WTC11 (cell line): ENCODE measurements at regions not wholly inside any gene's neighbourhood (a gene's known extent, or its start where the extent isn't known, plus 50 kb on each side); places are given as distances from the start of the nearest gene placed in this dataset.

Experiments used
- ATAC-seq: fragments of 200-7000 bp; cut with Tn5 transposase; 2 replicates; pipeline ENCODE4 v1.10.0; 2021; ENCODE audit warnings: mild to moderate bottlenecking, moderate library complexity
- CTCF ChIA-PET: fragments of 300-600 bp; sonication (Branson Sonifier 250); formaldehyde crosslinking; loops from one replicate; lab custom pipeline; 2021; ENCODE audit warnings: antibody characterized with exemption; lab: Charles Lee
- POLR2A ChIA-PET: fragments of 350-600 bp; sonication (Branson Sonifier 250); formaldehyde crosslinking; loops from one replicate; lab custom pipeline; 2021; ENCODE audit warnings: antibody characterized with exemption; lab: Charles Lee
- DNase-seq: peaks from one replicate; pipeline ENCODE4 v3.0.0; 2021; ENCODE audit warnings: low spot score
- H3K27ac Mint-ChIP-seq: 2 replicates; pipeline ENCODE4 v1.8.0; 2021; ENCODE audit warnings: mixed read lengths
- H3K27me3 Mint-ChIP-seq: 2 replicates; pipeline ENCODE4 v1.8.0; 2021; ENCODE audit warnings: low read depth, mild to moderate bottlenecking, moderate library complexity, mixed read lengths
- H3K36me3 Mint-ChIP-seq: 2 replicates; pipeline ENCODE4 v1.8.0; 2021; ENCODE audit warnings: mixed read lengths
- H3K4me1 Mint-ChIP-seq: 2 replicates; pipeline ENCODE4 v1.8.0; 2022; ENCODE audit warnings: mixed read lengths
- H3K4me3 Mint-ChIP-seq: 2 replicates; pipeline ENCODE4 v1.8.0; 2021; ENCODE audit warnings: mild to moderate bottlenecking, moderate library complexity, mixed read lengths
- H3K9me3 Mint-ChIP-seq: 2 replicates; pipeline ENCODE4 v1.8.0; 2021; ENCODE audit warnings: mixed read lengths
- ATF1 ChIP-seq: sonication (generic); formaldehyde crosslinking; IDR thresholded peaks from 2 replicates; pipeline ENCODE4 v1.8.1; 2023; ENCODE audit warnings: mild to moderate bottlenecking, moderate library complexity, missing genetic modification reagents
- ATF6 ChIP-seq: sonication (generic); formaldehyde crosslinking; IDR thresholded peaks from 2 replicates; pipeline ENCODE4 v1.8.1; 2023; ENCODE audit warnings: mild to moderate bottlenecking, missing genetic modification reagents
- CBFB ChIP-seq: sonication (generic); formaldehyde crosslinking; IDR thresholded peaks from 2 replicates; pipeline ENCODE4 v1.8.1; 2022; ENCODE audit warnings: mild to moderate bottlenecking, low read depth, missing genetic modification reagents
- CDX4 ChIP-seq: fragments of 250-450 bp; sonication (Bioruptor Pico); IDR thresholded peaks from 2 replicates; pipeline ENCODE4 v1.9.0; 2021; ENCODE audit warnings: moderate library complexity, mild to moderate bottlenecking, inconsistent platforms, borderline replicate concordance
- CREB1 ChIP-seq: sonication (generic); formaldehyde crosslinking; IDR thresholded peaks from 2 replicates; pipeline ENCODE4 v1.8.0; 2023; ENCODE audit warnings: mild to moderate bottlenecking, missing genetic modification reagents
- CREM ChIP-seq: sonication (generic); formaldehyde crosslinking; IDR thresholded peaks from 2 replicates; pipeline ENCODE4 v1.8.1; 2022; ENCODE audit warnings: mild to moderate bottlenecking, missing genetic modification reagents, moderate library complexity
- E2F1 ChIP-seq: sonication (generic); formaldehyde crosslinking; IDR thresholded peaks from 2 replicates; pipeline ENCODE4 v1.8.0; 2022; ENCODE audit warnings: mild to moderate bottlenecking, missing genetic modification reagents
- EMX1 ChIP-seq: fragments of 250-450 bp; sonication (Bioruptor Pico); IDR thresholded peaks from 2 replicates; pipeline ENCODE4 v1.8.0; 2021; ENCODE audit warnings: mild to moderate bottlenecking
- ERG ChIP-seq: fragments of 250-450 bp; sonication (Bioruptor Pico); IDR thresholded peaks from 2 replicates; pipeline ENCODE4 v1.8.0; 2021; ENCODE audit warnings: mild to moderate bottlenecking
- ETV6 ChIP-seq: sonication (generic); formaldehyde crosslinking; IDR thresholded peaks from 2 replicates; pipeline ENCODE4 v1.8.1; 2022; ENCODE audit warnings: mild to moderate bottlenecking, missing genetic modification reagents
- IRF1 ChIP-seq: sonication (generic); formaldehyde crosslinking; IDR thresholded peaks from 2 replicates; pipeline ENCODE4 v1.8.0; 2023; ENCODE audit warnings: missing genetic modification reagents
- MXD4 ChIP-seq: fragments of 250-450 bp; sonication (Bioruptor Pico); IDR thresholded peaks from 2 replicates; pipeline ENCODE4 v1.8.0; 2021; ENCODE audit warnings: mild to moderate bottlenecking, moderate library complexity, borderline replicate concordance
- NR1H2 ChIP-seq: sonication (generic); formaldehyde crosslinking; IDR thresholded peaks from 2 replicates; pipeline ENCODE4 v1.9.0; 2021; ENCODE audit warnings: mild to moderate bottlenecking, moderate library complexity, missing genetic modification reagents
- RELA ChIP-seq: sonication (generic); formaldehyde crosslinking; IDR thresholded peaks from 2 replicates; pipeline ENCODE4 v1.8.1; 2022; ENCODE audit warnings: missing genetic modification reagents, mild to moderate bottlenecking, borderline replicate concordance
- SMAD4 ChIP-seq: sonication (generic); formaldehyde crosslinking; IDR thresholded peaks from 2 replicates; pipeline ENCODE4 v1.8.0; 2022; ENCODE audit warnings: mild to moderate bottlenecking, missing genetic modification reagents
- TCF7 ChIP-seq: sonication (generic); formaldehyde crosslinking; IDR thresholded peaks from 2 replicates; pipeline ENCODE4 v1.8.0; 2022; ENCODE audit warnings: mild to moderate bottlenecking, low read depth, missing genetic modification reagents, moderate library complexity
- ZBTB21 ChIP-seq: sonication (generic); formaldehyde crosslinking; IDR thresholded peaks from 2 replicates; pipeline ENCODE4 v1.8.1; 2023; ENCODE audit warnings: mild to moderate bottlenecking, missing genetic modification reagents, borderline replicate concordance
- ZBTB43 ChIP-seq: sonication (generic); formaldehyde crosslinking; IDR thresholded peaks from 2 replicates; pipeline ENCODE4 v1.8.1; 2023; ENCODE audit warnings: mild to moderate bottlenecking, missing genetic modification reagents
- ZMAT4 ChIP-seq: fragments of 250-450 bp; sonication (Bioruptor Pico); IDR thresholded peaks from 2 replicates; pipeline ENCODE4 v1.9.0; 2021; ENCODE audit warnings: mild to moderate bottlenecking
- ZNF121 ChIP-seq: sonication (generic); formaldehyde crosslinking; IDR thresholded peaks from 2 replicates; pipeline ENCODE4 v1.8.0; 2023; ENCODE audit warnings: missing genetic modification reagents
- ZNF416 ChIP-seq: fragments of 250-450 bp; sonication (Bioruptor Pico); IDR thresholded peaks from 2 replicates; pipeline ENCODE4 v1.9.0; 2021; ENCODE audit warnings: mild to moderate bottlenecking, inconsistent platforms
- ZNF512 ChIP-seq: sonication (generic); formaldehyde crosslinking; IDR thresholded peaks from 2 replicates; pipeline ENCODE4 v1.8.1; 2022; ENCODE audit warnings: missing genetic modification reagents, borderline replicate concordance
- ZNF671 ChIP-seq: fragments of 250-450 bp; sonication (Bioruptor Pico); IDR thresholded peaks from 2 replicates; pipeline ENCODE4 v1.8.0; 2021; ENCODE audit warnings: mild to moderate bottlenecking
- ZSCAN18 ChIP-seq: fragments of 250-450 bp; sonication (Bioruptor Pico); IDR thresholded peaks from 2 replicates; pipeline ENCODE4 v2.1.2; 2022; ENCODE audit warnings: mild to moderate bottlenecking, moderate library complexity

GRCh38 chr5:101782352-101783103, 513.6 kb downstream of the SLCO4C1 start:
- Mint-ChIP-seq H3K9me3 (peaks cover 4% of the 10 kb centered on the region), H3K4me3 (peak overlapping the region; percentile 36; the same call in 1 of the 2 replicates), H3K27me3 (peaks cover 49% of the 10 kb centered on the region), H3K4me1 (peaks cover 8% of the 10 kb centered on the region), H3K27ac (no peak overlapping the region), H3K36me3 (no peaks in the 10 kb centered on the region)
- no peak for DNase-seq
- POLR2A ChIA-PET: no interaction called here
- no peak for ATAC-seq
- CTCF ChIA-PET: interaction anchor here (1.9 kb wide), 1 partner anchor 195 kb away, joined by 5 read pairs; no protein-coding TSS in a partner anchor
- TF ChIP-seq NR1H2 (CRISPR knock-in tag): no peak
- no peak for TF ChIP-seq ETV6 (CRISPR knock-in tag)
- TF ChIP-seq IRF1 (CRISPR knock-in tag): no peak
- TF ChIP-seq CREM (CRISPR knock-in tag): no peak
- no peak for TF ChIP-seq RELA

GRCh38 chr5:101751105-101751504, 545.0 kb downstream of the SLCO4C1 start:
- DNase-seq (no peak), ATAC-seq (no peak)
- Mint-ChIP-seq H3K4me3 (no peak overlapping the region), H3K36me3 (no peaks in the 10 kb centered on the region), H3K9me3 (peaks cover 5% of the 10 kb centered on the region), H3K27ac (no peak overlapping the region), H3K4me1 (peaks cover 9% of the 10 kb centered on the region), H3K27me3 (no peaks in the 10 kb centered on the region)
- TF ChIP-seq TCF7 (CRISPR knock-in tag) (no peak), ATF6 (no peak), ZMAT4 (CRISPR knock-in tag) (no peak), ZNF671 (CRISPR knock-in tag) (no peak), CBFB (CRISPR knock-in tag) (no peak), SMAD4 (CRISPR knock-in tag) (no peak), CREM (CRISPR knock-in tag) (no peak), ZNF416 (CRISPR knock-in tag) (no peak), EMX1 (CRISPR knock-in tag) (no peak), ZNF121 (CRISPR knock-in tag) (no peak), ZNF512 (CRISPR knock-in tag) (no peak), E2F1 (CRISPR knock-in tag) (no peak), ZBTB43 (CRISPR knock-in tag) (no peak), CDX4 (no peak), MXD4 (CRISPR knock-in tag) (no peak), ZBTB21 (CRISPR knock-in tag) (no peak), ATF1 (CRISPR knock-in tag) (no peak), ERG (CRISPR knock-in tag) (no peak), CREB1 (CRISPR knock-in tag) (no peak), ZSCAN18 (CRISPR knock-in tag) (no peak)
- ChIA-PET POLR2A (no interaction called here), CTCF (no interaction called here)
